OCI-LY3 (cell line): ENCODE measurements at regions not wholly inside any gene's neighbourhood (a gene's known extent, or its start where the extent isn't known, plus 50 kb on each side); places are given as distances from the start of the nearest gene placed in this dataset.

Experiments used
- EZH2phosphoT487 ChIP-seq: fragments of 200-600 bp; shearing (Covaris generic); IDR thresholded peaks from 2 replicates; pipeline ENCODE4 v1.6.1; 2018; ENCODE audit warnings: antibody characterized with exemption, mixed run types, low read depth
- TF ChIP-seq, protein P1 (sequence below): fragments of 200-600, 300-600 bp; sonication (generic); IDR thresholded peaks from 2 replicates; pipeline ENCODE4 v1.5.1; 2014; ENCODE audit warnings: antibody characterized with exemption, low read length, low read depth

DNA sequence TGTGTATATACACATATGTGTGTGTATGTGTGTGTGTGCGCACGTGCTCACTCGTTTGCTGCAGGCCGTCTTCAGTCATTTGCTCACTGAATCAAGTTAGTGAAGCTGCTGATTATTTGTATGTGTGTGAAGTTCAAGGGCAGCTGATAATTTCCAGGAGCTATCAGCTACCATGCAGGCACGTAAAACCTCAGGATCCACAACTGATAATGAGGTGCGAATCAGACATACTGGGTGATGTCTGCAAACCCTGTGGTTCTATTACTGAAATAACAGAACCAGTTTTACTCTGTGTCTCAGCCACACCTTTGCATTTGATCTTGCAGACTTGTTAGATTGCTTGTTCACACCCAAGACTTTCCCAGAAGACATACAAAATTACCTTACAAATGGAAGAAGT, 257.6 kb downstream of the TAF11L14 start:
- TF ChIP-seq, protein P1, sequence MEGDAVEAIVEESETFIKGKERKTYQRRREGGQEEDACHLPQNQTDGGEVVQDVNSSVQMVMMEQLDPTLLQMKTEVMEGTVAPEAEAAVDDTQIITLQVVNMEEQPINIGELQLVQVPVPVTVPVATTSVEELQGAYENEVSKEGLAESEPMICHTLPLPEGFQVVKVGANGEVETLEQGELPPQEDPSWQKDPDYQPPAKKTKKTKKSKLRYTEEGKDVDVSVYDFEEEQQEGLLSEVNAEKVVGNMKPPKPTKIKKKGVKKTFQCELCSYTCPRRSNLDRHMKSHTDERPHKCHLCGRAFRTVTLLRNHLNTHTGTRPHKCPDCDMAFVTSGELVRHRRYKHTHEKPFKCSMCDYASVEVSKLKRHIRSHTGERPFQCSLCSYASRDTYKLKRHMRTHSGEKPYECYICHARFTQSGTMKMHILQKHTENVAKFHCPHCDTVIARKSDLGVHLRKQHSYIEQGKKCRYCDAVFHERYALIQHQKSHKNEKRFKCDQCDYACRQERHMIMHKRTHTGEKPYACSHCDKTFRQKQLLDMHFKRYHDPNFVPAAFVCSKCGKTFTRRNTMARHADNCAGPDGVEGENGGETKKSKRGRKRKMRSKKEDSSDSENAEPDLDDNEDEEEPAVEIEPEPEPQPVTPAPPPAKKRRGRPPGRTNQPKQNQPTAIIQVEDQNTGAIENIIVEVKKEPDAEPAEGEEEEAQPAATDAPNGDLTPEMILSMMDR: no peak
- TF ChIP-seq EZH2phosphoT487: no peak
